PC-9 (cell line): ENCODE measurements at regions not wholly inside any gene's neighbourhood (a gene's known extent, or its start where the extent isn't known, plus 50 kb on each side); places are given as distances from the start of the nearest gene placed in this dataset.
"Not testable (repeated sequence)": the region's sequence is repeated elsewhere in the genome, so short reads cannot be mapped to it uniquely, and the experiment has no call there.

Experiments used
- EZH2 ChIP-seq: fragments of 200-600 bp; sonication (generic); IDR thresholded peaks from 2 replicates; pipeline ENCODE4 v1.8.0; 2017; ENCODE audit warnings: antibody characterized with exemption, low read depth
- TF ChIP-seq, protein P1 (sequence below): fragments of 200-600 bp; sonication (generic); conservative IDR thresholded peaks from 2 replicates; pipeline ENCODE4 v1.6.1; 2017; ENCODE audit warnings: mixed run types, antibody characterized with exemption, mild to moderate bottlenecking, moderate library complexity

DNA sequence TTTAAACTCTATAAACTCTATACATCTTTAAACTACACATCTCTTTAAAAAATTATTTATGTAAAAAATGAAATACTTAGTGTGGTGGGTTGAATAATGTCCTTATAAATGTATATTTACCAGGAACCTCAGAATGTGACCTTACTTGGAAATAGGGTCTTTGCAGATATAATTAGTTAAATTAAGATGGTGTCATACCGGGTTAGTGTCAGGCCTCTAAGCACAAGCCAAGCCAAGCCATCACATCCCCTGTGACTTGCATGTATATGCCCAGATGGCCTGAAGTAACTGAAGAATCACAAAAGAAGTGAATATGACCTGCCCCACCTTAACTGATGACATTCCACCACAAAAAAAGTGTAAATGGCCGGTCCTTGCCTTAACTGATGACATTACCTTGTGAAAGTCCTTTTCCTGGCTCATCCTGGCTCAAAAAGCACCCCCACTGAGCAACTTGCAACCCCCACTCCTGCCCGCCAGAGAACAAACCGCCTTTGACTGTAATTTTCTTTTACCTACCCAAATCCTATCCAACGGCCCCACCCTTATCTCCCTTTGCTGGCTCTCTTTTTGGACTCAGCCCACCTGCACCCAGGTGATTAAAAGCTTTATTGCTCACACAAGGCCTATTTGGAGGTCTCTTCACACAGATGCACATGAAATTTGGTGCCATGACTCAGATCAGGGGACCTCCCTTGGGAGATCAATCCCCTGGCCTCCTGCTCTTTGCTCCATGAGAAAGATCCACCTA, 283.5 kb downstream of the AGTPBP1 start:
- TF ChIP-seq, protein P1, sequence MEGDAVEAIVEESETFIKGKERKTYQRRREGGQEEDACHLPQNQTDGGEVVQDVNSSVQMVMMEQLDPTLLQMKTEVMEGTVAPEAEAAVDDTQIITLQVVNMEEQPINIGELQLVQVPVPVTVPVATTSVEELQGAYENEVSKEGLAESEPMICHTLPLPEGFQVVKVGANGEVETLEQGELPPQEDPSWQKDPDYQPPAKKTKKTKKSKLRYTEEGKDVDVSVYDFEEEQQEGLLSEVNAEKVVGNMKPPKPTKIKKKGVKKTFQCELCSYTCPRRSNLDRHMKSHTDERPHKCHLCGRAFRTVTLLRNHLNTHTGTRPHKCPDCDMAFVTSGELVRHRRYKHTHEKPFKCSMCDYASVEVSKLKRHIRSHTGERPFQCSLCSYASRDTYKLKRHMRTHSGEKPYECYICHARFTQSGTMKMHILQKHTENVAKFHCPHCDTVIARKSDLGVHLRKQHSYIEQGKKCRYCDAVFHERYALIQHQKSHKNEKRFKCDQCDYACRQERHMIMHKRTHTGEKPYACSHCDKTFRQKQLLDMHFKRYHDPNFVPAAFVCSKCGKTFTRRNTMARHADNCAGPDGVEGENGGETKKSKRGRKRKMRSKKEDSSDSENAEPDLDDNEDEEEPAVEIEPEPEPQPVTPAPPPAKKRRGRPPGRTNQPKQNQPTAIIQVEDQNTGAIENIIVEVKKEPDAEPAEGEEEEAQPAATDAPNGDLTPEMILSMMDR, result not testable (repeated sequence)
- TF ChIP-seq EZH2, result not testable (repeated sequence)
